Tibial artery (tissue), 4 donors: ENCODE measurements at regions not wholly inside any gene's neighbourhood (a gene's known extent, or its start where the extent isn't known, plus 50 kb on each side); places are given as distances from the start of the nearest gene placed in this dataset.
"Not testable (repeated sequence)": the region's sequence is repeated elsewhere in the genome, so short reads cannot be mapped to it uniquely, and the experiment has no call there.

ENCODE experiments used
- DNase-seq, 2 donors: peaks; one replicate each; pipeline ENCODE4 v3.0.0-alpha.2; 2019
- H3K27ac ChIP-seq, 2 donors: fragments of 200-600 bp; sonication (generic) in 1 of 2; 1 replicate in 1 of 2; 2 replicates in 1 of 2; pipeline ENCODE4 v1.5.1; 2018 to 2019; ENCODE audit warnings: mild to moderate bottlenecking in 1 of 2
- H3K27me3 ChIP-seq, 2 donors: fragments of 200-600 bp; sonication (generic) in 1 of 2; one replicate each; pipeline versions ENCODE4 v1.5.1 to v1.6.0; 2016 to 2019
- H3K36me3 ChIP-seq, 3 donors: fragments of 200-600 bp; sonication (generic) in 2 of 3; one replicate each; pipeline ENCODE4 v1.5.1; 2016 to 2019; ENCODE audit warnings: mild to moderate bottlenecking in 2 of 3
- H3K4me1 ChIP-seq, 4 donors: fragments of 200-600 bp; sonication (generic) in 2 of 4; 1 replicate in 3 of 4; 2 replicates in 1 of 4; pipeline ENCODE4 v1.5.1; 2016 to 2019
- H3K4me3 ChIP-seq, 2 donors: fragments of 200-600 bp; sonication (generic) in 1 of 2; 1 replicate in 1 of 2; 2 replicates in 1 of 2; pipeline ENCODE4 v1.5.1; 2018 to 2019; ENCODE audit warnings: mild to moderate bottlenecking in 2 of 2
- H3K9me3 ChIP-seq, 3 donors: fragments of 200-600 bp; sonication (generic) in 1 of 3; one replicate each; pipeline ENCODE4 v1.5.1; 2016 to 2019
- intact Hi-C: fragments of 100-400 bp; cut with DNase I; formaldehyde crosslinking; loops from one replicate; pipeline ENCODE4 v1.15.0; 2023; ENCODE audit warnings: low total_unique reads
- TF ChIP-seq, protein P1 (sequence below), 2 experiments: fragments of 200-600 bp in 1 of 2; fragments of 450-650 bp in 1 of 2; IDR thresholded peaks; one replicate each; pipeline ENCODE4 v1.5.1; 2017 to 2019; ENCODE audit warnings: antibody characterized with exemption in 2 of 2, mild to moderate bottlenecking in 1 of 2, moderate library complexity in 1 of 2

DNA sequence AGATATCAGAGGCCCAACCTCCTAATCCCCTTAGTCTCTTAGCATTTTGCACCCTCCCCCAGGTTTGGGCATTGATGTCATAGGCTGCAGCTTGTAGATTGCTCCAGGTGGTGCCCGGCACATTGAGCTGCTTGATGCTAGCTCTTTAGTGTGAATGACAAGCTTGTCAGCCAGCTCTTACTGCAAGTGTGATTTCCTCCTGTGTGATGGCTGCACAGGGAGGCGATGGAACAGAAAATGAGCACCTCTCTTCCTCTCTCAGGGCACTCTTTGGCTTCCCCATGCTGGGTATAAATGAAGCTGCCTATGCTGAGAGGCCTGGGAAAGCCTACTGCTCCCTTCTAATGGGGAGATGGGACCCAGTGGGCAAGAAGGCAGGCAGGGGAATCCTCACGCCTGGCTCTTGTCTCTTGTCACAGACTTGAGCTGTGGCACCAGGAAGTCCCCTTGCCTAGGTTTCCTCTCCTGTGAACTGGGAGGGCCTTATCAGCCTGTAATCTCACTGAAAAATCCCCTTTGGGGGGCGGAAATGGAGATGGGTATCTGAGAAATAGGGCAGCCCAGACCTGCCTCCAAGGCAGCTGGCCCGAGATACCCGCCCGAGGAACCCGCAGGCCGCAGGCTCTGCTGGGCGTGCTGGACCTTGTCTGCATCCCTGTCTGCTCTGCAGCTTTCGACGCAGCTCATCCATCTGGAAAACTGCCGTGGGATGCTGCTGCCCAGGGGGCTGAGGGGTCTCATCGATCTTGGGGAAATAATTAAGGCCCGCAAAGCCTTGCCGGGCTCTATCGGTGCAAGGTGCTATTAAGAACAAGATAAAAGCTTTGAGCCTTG is 163.5 kb upstream of the CXCR4 start:
- TF ChIP-seq, protein P1, sequence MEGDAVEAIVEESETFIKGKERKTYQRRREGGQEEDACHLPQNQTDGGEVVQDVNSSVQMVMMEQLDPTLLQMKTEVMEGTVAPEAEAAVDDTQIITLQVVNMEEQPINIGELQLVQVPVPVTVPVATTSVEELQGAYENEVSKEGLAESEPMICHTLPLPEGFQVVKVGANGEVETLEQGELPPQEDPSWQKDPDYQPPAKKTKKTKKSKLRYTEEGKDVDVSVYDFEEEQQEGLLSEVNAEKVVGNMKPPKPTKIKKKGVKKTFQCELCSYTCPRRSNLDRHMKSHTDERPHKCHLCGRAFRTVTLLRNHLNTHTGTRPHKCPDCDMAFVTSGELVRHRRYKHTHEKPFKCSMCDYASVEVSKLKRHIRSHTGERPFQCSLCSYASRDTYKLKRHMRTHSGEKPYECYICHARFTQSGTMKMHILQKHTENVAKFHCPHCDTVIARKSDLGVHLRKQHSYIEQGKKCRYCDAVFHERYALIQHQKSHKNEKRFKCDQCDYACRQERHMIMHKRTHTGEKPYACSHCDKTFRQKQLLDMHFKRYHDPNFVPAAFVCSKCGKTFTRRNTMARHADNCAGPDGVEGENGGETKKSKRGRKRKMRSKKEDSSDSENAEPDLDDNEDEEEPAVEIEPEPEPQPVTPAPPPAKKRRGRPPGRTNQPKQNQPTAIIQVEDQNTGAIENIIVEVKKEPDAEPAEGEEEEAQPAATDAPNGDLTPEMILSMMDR (IDR thresholded peaks at IDR 0.05) = no peak
- no peak overlapping the region for H3K4me3 ChIP-seq
- no peaks in the 10 kb centered on the region for H3K27me3 ChIP-seq
- no peaks in the 10 kb centered on the region for H3K9me3 ChIP-seq
- no peaks in the 10 kb centered on the region for H3K36me3 ChIP-seq
- H3K4me1 ChIP-seq = no peaks in the 10 kb centered on the region
- DNase-seq = no peak
- intact Hi-C loops = no loop called here
- no peak overlapping the region for H3K27ac ChIP-seq

DNA sequence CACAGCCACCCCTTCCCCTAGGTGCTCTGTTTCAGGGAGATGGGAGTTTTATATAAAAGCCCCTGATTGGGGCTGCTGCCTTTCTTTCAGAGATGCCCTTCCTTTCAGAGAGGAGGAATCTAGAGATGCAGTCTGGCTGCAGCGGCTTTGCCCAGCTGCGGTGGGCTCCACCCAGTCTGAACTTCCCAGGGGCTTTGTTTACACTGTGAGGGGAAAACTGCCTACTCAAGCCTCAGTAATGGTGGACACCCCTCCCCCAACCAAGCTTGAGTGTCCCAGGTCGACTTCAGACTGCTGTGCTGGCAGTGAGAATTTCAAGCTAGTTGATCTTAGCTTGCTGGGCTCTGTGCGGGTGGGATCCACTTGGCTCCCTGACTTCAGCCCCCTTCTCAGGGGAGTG is 148.4 kb upstream of the CXCR4 start:
- H3K4me3 ChIP-seq, DNase-seq, H3K27ac ChIP-seq, H3K9me3 ChIP-seq, H3K36me3 ChIP-seq, H3K4me1 ChIP-seq, H3K27me3 ChIP-seq, intact Hi-C loops: not testable (repeated sequence)

DNA sequence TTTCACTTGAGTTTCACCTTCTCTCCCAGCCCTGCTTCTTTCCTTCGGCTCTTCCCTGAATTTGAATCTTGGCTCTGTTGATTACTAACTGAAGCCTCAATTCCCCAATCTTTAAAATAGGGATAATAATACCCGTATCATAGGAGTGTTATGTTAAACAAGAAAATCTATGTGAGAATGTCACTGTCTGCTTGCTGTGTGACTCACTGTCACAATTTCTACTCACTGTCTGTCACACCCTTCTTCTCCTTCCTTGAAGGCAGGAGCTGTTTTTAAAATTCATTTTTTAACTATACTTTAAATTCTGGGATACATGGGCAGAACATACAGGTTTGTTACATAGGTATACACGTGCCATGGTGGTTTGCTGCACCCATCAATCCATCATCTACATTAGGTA is 141.6 kb upstream of the CXCR4 start:
- Histone ChIP-seq H3K4me1 (no peaks in the 10 kb centered on the region), H3K27me3 (no peaks in the 10 kb centered on the region), H3K27ac (no peak overlapping the region), H3K4me3 (no peak overlapping the region), H3K9me3 (no peaks in the 10 kb centered on the region), H3K36me3 (no peaks in the 10 kb centered on the region)
- intact Hi-C loops = no loop called here
- TF ChIP-seq, protein P1 (IDR thresholded peaks at IDR 0.05) = no peak
- DNase-seq = no peak

DNA sequence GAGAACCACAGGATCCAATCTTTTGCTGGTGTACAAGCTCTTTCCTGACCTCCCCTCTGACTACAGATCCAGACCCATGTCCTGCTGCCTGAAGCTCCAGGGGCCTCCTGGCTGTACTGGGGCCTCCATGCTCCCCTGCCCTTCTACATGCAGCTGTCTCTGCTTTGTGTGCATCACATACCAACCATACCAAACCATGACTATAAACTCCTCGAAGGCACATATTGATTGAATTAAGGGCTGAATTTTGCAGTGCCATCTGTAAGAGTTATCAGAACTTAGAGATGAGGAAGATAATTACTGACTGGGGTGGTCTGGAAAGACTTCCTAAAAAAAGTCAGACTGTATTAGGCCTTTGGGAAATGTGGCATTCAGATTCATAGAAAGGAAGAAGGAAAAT is 139.9 kb upstream of the CXCR4 start:
- no peaks in the 10 kb centered on the region for H3K36me3 ChIP-seq
- no peaks in the 10 kb centered on the region for H3K27me3 ChIP-seq
- no peaks in the 10 kb centered on the region for H3K4me1 ChIP-seq
- intact Hi-C loops = no loop called here
- H3K27ac ChIP-seq = no peak overlapping the region
- TF ChIP-seq, protein P1 (IDR thresholded peaks at IDR 0.05) = no peak
- H3K4me3 ChIP-seq = no peak overlapping the region
- DNase-seq = no peak
- H3K9me3 ChIP-seq = no peaks in the 10 kb centered on the region

DNA sequence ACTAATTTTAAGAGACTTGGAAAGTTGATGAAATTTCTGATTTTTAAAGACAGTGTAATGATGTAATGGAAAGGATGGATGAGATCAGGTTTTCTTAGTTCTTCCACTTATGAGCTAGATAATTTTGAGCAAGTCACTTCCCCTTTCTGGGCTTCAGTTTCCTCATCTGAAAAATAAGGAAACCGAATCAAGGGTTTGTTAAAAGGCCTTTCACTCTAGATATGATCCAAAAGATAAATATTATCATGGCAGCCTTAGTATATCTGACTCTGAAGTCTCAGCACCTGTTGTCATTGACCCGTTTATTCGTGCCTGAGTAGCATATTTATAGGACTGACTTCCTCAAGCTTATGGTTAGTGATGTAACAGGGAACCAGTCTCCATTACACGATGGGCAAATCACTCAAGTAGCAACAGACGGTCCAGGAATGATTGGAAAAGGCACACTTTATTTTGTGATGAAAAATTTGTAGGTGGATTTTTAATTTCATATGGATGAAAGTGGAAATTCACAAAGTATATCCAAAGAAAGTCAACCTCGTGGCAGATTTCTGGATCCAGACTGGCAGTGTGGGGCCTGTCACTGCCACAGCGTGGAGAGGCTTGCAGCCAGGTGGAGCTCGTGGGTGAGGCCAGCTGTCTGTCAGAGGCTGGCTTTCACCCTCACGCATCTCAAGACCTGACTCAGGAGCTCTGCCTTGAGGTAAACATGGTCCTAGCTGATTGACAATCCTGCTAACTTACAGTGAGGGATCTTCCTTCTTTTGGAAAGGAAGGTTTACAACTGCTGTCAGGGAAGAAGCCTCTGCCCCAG is 137.9 kb upstream of the CXCR4 start:
- TF ChIP-seq, protein P1 (IDR thresholded peaks at IDR 0.05) = no peak

DNA sequence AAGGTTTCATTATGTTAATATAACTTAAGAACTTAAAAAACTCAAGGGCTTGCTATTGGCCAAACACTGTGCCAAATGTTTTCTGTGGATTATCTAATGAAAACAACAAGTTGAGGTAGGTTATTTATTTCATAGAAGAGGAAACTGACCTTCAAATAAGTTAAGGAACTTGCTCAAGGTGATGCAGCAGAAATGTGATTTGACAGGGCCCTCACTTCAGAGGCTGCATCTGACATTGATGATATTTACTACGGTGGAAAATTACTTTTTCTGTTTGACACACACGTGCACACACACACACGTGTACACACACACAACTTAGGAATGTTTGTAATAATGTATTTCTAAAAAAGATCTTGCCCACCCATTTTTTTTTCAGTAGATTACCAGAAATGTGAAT is 137.2 kb upstream of the CXCR4 start:
- Histone ChIP-seq H3K9me3 (no peaks in the 10 kb centered on the region), H3K4me3 (no peak overlapping the region), H3K27ac (no peak overlapping the region), H3K4me1 (no peaks in the 10 kb centered on the region), H3K36me3 (no peaks in the 10 kb centered on the region), H3K27me3 (no peaks in the 10 kb centered on the region)
- DNase-seq = no peak
- intact Hi-C loops = no loop called here
- TF ChIP-seq, protein P1 (IDR thresholded peaks at IDR 0.05) = no peak

More for the DNA sequence above, 137.9 kb upstream of the CXCR4 start:
- intact Hi-C loops = no loop called here
- DNase-seq = no peak
- H3K36me3 ChIP-seq = no peaks in the 10 kb centered on the region
- no peaks in the 10 kb centered on the region for H3K9me3 ChIP-seq
- H3K27ac ChIP-seq = no peak overlapping the region
- H3K27me3 ChIP-seq = no peaks in the 10 kb centered on the region
- no peaks in the 10 kb centered on the region for H3K4me1 ChIP-seq
- H3K4me3 ChIP-seq = no peak overlapping the region
